ENCODE measurements at regions not wholly inside any gene's neighbourhood (a gene's known extent, or its start where the extent isn't known, plus 50 kb on each side); places are given as distances from the start of the nearest gene placed in this dataset.
"Not testable (repeated sequence)": the region's sequence is repeated elsewhere in the genome, so short reads cannot be mapped to it uniquely, and the experiment has no call there.

DNA sequence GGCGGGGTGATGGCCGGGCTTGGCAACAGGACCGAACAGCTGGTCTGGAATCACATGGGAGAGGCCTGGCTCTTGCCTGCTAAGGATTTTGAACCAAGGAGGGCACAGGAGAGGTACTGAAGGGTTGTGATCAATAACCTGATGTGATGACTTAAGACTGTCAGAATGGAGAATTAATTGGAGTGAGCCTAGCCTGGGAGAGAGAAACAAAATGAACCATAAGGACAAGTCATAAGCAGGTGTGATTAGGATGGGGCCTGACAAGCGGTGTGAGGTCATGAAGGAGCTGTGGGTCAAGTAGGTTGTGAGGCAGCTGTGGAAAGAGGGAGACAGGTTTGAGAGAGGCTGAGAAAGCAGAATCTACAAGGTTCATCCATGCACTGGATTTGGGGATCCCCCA is 104.6 kb downstream of the MED10 start:
- no peak for DNase-seq (ENCODE audit: low read depth)

DNA sequence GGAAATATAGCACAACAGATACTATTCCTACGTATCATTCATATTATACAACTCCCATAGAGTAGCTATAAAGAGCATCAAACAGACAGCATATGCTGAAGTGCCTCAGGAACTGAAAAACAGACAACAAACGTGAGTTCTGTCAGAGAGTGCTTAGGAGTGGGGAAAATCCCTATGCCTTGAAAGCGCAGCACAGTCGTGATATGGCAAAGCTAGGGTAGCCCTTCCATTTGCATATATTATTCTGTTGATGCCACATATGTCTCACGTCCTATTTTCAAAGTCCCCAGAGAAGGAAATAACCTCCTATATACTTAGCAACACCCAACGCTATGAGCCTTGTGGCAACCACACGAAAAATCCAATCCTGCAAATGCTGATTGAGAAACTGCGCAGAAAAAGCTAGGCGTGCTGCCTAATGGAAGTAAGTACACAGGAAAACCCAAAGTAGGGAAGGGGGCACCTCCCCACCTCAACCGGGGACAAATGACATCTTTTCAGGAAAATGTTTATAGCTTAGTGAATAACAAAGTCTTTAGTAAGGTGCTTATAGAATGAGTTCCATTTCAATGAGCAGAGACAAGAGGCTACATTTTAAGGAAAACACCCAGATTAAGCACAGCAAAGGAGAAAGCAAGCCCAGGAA is 105.1 kb downstream of the MED10 start:
- no peak for DNase-seq (ENCODE audit: low read depth)

DNA sequence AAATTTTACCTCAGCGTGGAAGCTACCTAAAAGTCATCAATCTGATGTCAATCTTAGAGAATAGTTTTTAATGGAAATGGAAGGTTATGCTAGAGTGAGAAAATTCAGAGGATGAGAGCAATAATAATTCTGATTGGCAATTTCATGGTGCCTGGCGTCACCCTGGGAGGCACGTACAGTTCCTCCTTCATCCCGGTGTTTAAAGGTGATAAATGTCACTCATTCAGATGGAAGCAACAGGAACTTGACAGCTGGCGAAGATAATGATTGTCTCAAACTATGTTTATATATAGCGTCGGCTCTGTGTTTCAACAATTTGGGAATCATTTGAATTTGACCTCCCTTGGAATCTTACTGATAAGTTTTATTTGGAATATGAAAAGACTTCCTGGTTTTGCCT is 108.4 kb downstream of the MED10 start:
- no peak for DNase-seq (ENCODE audit: low read depth)

DNA sequence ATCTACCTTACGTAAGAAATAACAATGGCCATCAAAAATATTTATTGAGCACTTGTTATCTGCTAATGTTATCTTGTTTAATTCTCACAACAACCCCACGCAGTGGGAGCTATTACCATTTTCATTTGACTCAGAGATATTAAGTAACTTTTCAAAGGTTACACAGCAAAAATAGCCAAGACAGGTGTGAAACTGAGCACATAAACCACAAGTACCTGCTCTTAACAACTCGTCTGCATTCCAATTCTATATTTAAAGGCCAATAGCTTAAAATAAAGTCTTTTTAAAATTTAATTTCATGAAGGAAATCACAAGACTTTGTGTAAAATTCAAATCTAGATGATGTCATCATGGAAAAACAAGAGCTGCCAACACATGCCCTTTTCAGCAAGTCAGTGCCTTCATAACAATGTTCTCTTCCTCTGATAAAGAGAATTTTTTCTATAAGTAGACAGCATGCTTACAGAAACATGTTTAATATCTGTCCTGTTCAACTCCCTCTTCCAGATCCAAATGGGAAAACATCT is 111.6 kb downstream of the MED10 start:
- no peak for DNase-seq (ENCODE audit: low read depth)

DNA sequence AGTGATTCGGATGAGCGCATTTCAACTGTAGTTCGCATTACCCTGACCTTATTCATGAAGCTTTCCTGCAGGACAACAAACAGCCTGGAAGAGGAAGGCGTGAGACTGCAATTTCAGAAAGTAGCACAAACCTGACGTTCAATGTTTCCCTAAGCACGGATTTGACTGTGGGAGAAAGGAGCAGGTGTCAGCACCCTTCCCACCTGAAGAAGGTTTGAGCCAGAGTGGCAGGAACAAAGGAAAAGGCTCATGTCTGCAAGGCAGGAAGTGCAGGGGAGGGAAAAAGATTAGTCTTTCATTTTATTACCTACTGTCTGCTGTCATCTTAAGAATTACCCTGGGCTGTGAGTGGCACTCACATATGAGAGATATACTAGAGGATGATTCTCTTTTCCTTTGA is 114.0 kb downstream of the MED10 start:
- DNase-seq (ENCODE audit: low read depth), result no peak

DNA sequence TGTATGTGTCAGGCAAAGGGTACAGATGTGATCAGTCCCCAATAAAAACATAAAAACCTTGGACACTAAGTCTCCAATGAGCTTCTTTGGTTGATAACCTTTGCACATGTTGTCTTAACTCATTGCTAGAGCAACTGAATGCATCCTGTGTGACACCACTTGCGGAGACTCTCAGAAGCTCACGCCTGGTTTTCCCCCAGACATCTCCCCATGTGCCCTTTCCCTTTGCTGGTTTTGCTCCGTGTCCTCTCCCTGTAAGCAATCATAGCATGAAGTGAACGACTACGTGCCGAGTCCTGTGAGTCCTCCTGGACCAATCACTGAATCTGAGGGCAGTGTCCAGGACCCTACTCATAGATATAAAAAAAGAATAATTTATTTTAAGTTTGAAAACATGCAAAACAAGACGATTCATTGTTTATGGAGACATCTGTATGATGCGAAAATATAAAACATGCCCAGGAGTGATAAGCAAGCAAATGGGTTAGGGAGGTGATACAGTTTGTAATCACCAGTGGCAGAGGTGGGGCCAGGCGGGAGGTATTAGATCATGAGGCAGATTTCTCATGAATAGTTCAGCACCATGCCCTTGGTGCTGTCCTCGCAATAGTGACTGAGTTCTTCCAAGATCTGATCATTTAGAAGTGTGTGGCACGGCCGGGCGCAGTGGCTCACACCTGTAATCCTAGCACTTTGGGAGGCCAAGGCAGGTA is 115.5 kb downstream of the MED10 start:
- DNase-seq (ENCODE audit: low read depth), result no peak

DNA sequence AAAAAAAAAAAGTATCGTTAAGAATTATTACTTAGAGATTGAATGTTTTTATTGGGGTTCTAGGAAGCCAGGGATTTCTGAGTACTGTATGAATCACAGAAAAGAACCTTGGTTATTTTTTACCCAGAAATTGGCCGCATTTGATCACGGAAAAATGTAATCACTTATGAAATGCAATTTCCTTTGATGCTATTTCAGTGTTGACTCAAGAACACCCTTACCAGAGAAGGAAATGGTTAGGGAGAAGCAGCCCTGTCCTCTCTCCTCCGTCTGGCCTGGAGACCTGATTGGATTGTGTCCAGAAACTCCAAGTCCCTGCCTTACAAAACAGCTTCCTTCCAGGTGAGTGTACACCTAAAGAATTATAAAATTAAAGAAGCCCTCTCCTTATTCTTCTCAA is 116.7 kb downstream of the MED10 start:
- no peak for DNase-seq (ENCODE audit: low read depth)

DNA sequence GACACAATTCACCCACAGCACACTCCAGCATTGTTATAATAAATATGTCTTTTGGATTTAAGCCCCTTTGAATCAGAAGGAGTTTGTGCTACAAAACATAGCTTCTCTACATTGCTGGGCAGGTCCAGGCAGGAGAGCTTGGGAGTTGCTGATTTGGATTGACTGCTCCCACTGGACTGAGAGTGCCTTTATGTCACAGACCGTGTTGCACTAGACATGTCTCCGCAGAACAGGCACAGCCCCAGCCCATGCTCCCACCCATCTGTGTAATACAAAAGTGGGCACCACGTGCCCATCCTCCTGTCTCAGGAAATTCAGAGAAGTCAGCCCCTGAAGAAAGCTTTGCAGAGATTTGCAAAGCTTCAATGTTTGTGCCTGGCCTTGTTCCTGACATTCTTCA is 117.1 kb downstream of the MED10 start:
- DNase-seq (ENCODE audit: low read depth), result no peak

DNA sequence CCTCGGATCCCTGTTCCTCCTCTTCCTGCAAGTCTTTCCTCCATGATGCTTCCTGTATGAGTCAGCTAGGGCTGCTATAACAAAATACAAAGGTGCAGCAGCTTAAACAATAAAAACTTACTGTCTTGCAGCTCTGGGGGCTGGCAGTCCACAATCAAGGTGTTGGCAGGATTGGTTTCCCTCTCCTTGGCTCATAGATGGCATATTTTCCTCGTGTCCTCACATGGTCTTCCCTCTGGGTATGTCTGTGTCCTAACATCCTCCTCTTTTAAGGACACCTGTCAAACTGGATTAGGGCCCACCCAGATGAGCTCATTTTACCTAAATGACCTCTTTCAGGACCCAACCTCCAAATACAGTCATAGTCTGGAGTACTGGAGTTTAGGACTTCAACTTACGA is 117.5 kb downstream of the MED10 start:
- no peak for DNase-seq (ENCODE audit: low read depth)

DNA sequence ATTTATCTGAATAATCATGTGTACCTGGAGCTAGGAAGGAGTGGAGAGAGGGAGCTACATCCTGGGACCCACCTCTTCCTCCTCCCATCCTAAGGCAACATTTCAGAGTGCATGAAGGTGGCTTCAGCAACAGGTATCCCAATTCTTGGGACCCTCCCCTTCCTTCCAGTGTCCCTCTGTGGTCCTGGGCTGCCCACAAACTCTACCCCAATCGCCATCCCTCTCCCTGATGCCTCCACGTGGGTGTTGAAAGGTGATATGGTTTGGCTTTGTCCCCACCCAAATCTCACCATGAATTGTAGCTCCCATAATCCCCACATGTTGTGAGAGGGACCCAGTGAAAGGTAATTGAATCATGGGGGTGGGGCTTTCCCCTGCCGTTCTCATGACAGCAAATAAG is 121.4 kb downstream of the MED10 start:
- DNase-seq (ENCODE audit: low read depth), result no peak

DNA sequence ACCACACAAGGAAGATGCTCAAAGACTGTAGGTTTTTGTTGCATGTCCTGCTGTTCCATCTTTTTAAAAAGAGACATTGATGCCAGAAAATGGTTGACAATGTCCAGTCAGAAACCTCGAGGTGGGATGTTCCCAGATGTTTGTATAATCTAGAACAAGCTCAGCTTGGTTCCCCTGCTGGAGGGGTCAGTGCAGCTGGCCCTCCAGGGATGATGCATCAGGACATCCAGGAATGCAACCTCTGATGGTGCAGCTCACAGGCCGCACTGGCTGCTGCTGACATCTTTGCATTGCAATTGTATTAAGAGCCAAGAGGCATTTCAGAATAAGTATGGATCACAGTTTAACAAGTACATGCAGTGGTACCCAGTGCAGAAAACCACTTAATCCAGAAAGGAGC is 122.4 kb downstream of the MED10 start:
- DNase-seq (ENCODE audit: low read depth), result no peak

DNA sequence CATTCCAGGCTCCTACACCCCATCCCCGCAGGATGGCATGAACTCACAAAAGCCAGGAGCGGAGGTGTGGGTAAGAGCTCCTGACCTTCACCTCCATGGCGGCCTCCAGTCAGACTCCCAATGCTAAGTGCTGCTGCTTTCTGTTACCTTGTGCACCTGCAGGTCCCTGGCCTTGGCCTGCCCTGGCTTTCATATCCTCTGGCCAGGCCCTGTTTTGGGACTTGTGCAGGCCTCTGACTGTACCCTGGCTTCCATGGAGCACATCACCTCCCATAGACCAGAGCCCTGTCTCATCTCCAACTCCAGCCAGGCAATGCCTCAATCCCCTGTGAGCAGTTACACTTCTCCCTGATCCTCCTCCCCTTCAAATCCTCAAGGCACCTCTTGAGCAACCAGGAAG is 124.5 kb downstream of the MED10 start:
- DNase-seq (ENCODE audit: low read depth), result no peak

DNA sequence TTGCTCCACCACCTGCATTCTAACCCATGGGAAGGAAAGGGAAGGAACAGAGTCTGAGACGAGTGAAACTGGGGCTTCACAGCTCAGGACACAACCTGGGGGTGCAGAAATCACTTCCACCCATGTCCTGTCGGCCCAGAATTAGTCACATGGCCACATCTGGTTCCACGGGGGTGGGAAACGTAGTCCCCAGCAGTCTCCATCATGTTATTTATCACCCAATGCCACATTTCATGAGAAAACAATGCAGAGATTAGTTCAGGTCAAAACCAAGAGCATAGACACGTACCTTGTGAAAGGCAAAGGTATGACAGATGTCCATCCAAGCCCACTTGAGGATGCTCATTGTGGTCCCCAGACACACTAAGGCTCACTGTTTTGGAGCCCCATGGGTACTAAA is 125.1 kb downstream of the MED10 start:
- DNase-seq (ENCODE audit: low read depth), result no peak

DNA sequence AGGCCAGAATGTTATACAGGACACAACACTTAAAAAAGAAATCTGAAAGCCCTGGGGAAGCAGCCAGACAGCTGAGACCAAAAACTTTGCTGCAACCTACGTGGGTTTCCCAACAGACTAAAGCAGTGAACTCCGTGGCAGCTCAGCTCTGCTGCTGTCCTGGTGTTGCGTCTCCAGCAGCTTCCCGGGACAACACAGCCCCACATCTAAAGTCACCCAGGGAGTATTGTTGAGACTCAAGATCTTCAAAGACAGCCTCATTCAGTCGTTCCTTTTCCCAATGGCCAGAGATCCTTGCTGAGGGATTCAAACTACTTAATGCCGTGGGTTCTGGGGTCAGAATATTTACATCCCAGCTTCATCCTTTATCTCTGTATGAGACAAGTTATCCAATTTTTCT is 125.8 kb downstream of the MED10 start:
- DNase-seq (ENCODE audit: low read depth), result no peak

DNA sequence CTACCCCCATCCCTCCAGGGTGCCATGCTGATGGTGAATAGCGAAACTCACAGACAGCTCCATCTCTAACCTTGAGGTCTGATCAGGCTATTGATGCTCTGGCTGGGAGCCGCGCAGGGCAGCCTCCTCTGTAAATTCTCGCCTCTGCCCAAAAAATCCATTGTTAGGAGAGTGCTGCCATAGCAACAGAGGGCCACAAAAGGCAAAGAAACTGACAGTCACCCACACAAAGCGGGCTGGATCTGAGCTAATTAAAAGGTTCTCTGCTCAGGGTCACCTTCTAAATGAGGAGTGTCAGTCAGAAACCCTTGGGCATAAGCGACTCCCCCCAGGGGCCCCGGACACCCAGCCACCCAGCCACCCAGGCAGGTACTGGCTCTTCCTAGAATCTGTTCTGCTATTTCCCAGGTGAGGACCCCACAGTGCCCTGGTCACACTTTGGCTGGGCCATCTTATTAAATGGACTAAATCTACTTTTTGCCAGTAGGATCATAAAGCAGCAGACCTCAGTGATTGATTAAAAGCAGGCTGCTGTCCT is 126.7 kb downstream of the MED10 start:
- no peak for DNase-seq (ENCODE audit: low read depth)

DNA sequence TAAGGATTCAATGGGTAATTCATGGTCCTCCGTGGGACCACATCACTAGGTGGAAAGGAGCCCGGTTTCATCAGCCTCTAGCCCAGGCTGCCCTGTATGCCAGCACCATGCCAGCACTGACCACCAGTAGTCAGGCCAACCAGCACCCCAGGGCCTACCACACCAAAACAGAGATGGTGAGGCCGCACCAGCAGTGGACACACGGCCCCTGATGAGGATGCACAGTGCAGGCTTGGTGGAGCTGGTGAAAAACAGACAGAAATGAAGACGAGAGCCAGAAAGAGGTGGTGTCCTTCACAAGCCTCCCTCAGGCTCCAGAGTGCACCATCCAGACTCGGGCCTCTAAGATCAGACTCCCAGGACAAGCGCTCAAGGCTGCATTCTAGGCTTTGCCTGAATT is 128.2 kb downstream of the MED10 start:
- no peak for DNase-seq (ENCODE audit: low read depth)

DNA sequence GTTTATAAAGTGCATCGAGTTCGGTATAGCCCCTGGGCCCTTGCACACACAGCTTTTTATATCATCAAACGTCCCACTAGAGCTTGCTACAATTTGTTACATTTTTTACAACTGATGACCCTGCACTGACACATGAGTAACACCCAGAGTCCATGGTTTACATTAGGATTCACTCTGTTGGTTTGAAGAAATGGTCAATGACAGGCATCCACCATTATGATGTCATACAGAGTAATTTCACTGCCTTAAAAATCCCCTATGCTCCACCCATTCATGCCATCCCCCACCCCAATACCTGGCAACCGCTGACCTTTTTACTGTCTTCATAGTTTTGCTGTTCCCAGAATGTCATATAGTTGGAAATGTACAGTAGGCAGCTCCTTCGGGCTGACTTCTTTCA is 130.2 kb downstream of the MED10 start:
- DNase-seq (ENCODE audit: low read depth), result no peak

DNA sequence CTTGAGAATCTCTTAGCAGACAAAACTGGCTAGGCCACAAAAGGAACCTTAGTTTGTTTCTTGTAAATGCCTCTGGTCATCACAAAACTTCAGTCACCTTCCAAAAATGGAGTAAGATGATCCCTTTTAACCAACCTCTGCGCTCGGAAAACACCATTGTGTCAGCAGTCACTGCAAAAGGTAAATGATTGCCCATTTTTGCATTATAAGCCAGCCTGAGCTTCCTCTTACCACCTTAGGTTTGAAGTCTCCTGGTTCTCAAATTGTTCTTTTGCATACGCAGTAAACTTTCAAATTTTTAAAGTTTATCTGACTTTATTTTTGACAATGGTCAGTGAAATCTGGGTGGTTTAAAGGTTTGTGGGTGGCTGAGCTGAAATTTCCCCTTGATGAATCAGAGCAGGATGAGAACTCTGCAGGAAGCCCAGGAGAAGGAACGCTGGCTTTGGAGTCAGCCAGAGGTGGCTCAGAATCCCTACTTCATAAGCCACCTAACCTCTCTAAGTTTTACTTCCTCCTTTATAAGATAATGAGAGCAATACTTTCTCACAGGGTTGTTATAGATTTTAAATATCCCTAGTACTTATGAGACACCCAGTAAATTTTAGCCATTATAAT is 131.4 kb downstream of the MED10 start:
- DNase-seq (ENCODE audit: low read depth), result no peak

DNA sequence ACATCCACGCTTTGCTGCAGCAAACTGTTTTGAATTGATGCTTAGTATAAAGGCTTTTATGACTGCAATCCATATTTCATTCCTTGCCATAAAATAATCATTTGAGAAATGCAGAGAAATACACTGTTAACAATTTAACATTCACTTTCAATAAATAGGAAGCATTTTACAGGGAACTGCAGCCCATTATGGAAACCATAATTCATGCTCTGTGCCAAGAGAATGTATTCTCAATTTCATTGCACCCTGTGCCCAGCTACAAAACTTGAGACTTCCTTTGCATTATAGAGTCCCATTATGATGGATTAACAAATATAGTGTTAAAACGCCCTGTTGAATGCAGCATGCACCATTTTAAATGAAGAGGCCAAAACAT is 134.0 kb downstream of the MED10 start:
- DNase-seq (ENCODE audit: low read depth), result no peak

DNA sequence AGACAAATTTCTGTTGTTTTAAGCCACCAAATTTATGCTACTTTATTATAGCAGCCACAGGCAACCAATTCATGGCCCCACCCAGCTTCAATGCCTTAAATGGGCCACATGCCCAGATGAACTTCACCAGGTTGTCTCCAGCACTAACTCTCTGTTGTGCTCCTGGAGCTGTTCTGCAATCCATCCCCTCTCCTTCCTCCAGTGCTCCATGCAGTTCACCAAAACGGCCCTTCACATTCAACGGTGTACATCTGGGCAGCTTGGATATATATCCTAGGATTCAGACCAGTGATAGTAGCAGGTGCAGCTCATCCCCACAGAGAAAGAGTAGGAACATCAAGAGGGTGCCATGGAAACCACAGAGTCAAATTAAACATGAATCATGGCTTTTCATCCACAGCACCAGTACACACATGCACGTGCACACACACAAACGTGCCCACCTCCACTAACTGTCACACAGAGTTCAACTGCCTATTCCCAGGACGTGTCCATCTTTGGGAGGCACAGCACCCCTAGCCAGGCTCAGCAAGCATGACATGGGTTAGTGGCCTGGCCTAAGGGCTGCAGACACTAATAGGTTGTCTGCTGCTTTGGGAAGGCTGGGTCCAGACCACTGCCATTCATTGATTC is 134.5 kb downstream of the MED10 start:
- DNase-seq (ENCODE audit: low read depth), result no peak

DNA sequence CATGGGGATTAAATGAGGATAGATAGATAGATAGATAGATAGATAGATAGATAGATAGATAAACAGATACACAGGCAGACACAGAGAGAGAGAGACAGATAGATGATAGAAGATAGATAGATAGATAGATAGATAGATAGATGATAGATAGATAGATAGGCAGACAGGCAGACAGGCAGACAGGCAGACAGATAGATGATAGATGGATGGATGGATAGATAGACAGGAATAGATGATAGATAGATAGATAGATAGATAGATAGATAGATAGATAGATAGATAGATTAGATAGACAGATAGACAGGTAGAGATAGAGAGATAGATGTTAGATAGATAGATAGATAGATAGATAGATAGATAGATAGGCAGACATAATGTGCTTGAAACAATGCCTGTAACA is 137.3 kb downstream of the MED10 start:
- DNase-seq (ENCODE audit: low read depth), result not testable (repeated sequence)

DNA sequence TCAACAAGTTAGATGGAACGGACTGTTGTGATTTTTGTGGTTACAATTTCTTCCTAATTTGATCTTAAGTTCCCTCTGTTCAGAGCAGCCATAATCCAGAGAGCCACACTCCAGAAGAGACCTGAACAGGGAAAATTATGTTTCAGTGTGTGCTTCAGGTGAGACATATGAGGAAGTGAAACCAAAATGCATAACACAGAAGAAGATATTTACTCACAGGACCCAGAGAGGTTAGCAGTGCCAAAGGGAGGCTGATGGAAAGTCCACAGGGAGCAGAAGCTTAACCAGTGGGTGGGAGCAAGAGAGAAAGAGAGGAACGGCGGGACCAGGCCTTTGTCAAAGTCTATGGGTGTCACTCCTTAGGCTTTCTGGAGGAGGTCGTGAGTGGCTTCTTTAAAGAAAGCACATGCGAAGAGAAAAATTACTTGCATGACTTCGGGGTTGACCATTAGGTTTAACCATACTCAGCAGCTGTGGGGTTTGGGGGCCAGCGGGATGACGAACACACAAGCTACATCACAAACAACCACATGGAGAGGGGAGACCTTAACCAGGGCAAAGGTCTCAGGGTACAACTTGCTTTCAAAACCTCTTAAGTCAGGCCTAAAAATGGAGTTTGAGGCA is 141.4 kb downstream of the MED10 start:
- DNase-seq (ENCODE audit: low read depth), result no peak

All from GM04504 (cell line).